GM12892 (cell line): ENCODE measurements at regions not wholly inside any gene's neighbourhood (a gene's known extent, or its start where the extent isn't known, plus 50 kb on each side); places are given as distances from the start of the nearest gene placed in this dataset.

Experiments used
- POLR2A ChIP-seq: IDR thresholded peaks from 2 replicates; pipeline ENCODE4 v1.6.1; 2011; ENCODE audit warnings: low read depth, low read length, control low read depth
- TAF1 ChIP-seq: IDR thresholded peaks from 2 replicates; pipeline ENCODE4 v1.6.1; 2011; ENCODE audit warnings: low read depth, mild to moderate bottlenecking, control low read depth, low read length, borderline replicate concordance

- TF ChIP-seq TAF1 (no peak), POLR2A (no peak)
These were observed 373.9 kb upstream of the CA10 start for GRCh38 chr17:52532373-52532772.
